Right atrium auricular region (tissue), 2 donors: ENCODE measurements at regions not wholly inside any gene's neighbourhood (a gene's known extent, or its start where the extent isn't known, plus 50 kb on each side); places are given as distances from the start of the nearest gene placed in this dataset.

Experiments used
- DNase-seq: peaks from one replicate; pipeline ENCODE4 v3.0.0-alpha.2; 2019; ENCODE audit warnings: low spot score
- H3K27ac ChIP-seq, 2 donors: fragments of 200-600 bp; sonication (generic); 1 replicate in 1 of 2; 2 replicates in 1 of 2; pipeline ENCODE4 v1.5.1; 2016 to 2019
- H3K27me3 ChIP-seq, 2 donors: fragments of 200-600 bp; sonication (generic); one replicate each; pipeline versions ENCODE4 v1.5.1 to v1.6.0; 2017 to 2019
- H3K36me3 ChIP-seq: fragments of 200-600 bp; sonication (generic); one replicate; pipeline ENCODE4 v1.5.1; 2016
- H3K4me1 ChIP-seq, 2 donors: fragments of 200-600 bp; sonication (generic); one replicate each; pipeline versions ENCODE4 v1.5.1 to v1.6.0; 2017 to 2019
- H3K4me3 ChIP-seq, 2 donors: fragments of 200-600 bp; sonication (generic); 1 replicate in 1 of 2; 2 replicates in 1 of 2; pipeline ENCODE4 v1.5.1; 2017 to 2019; ENCODE audit warnings: mild to moderate bottlenecking in 1 of 2, moderate library complexity in 1 of 2
- H3K9me3 ChIP-seq, 2 donors: fragments of 200-600 bp; sonication (generic); one replicate each; pipeline ENCODE4 v1.5.1; 2019
- TF ChIP-seq, protein P1 (sequence below), 2 donors: fragments of 200-600 bp; sonication (generic); IDR thresholded peaks; one replicate each; pipeline ENCODE4 v1.5.1; 2019; ENCODE audit warnings: antibody characterized with exemption in 2 of 2

- Histone ChIP-seq H3K4me3 (no peak overlapping the region), H3K9me3 (peaks cover 4 to 11% of the 10 kb centered on the region in 2 donors), H3K27ac (no peak overlapping the region), H3K27me3 (no peaks in the 10 kb centered on the region), H3K36me3 (no peaks in the 10 kb centered on the region), H3K4me1 (no peaks in the 10 kb centered on the region)
- DNase-seq = no peak
- TF ChIP-seq, protein P1, sequence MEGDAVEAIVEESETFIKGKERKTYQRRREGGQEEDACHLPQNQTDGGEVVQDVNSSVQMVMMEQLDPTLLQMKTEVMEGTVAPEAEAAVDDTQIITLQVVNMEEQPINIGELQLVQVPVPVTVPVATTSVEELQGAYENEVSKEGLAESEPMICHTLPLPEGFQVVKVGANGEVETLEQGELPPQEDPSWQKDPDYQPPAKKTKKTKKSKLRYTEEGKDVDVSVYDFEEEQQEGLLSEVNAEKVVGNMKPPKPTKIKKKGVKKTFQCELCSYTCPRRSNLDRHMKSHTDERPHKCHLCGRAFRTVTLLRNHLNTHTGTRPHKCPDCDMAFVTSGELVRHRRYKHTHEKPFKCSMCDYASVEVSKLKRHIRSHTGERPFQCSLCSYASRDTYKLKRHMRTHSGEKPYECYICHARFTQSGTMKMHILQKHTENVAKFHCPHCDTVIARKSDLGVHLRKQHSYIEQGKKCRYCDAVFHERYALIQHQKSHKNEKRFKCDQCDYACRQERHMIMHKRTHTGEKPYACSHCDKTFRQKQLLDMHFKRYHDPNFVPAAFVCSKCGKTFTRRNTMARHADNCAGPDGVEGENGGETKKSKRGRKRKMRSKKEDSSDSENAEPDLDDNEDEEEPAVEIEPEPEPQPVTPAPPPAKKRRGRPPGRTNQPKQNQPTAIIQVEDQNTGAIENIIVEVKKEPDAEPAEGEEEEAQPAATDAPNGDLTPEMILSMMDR (IDR thresholded peaks at IDR 0.05) = no peak
Measured at GRCh38 chr20:12617076-12617475, 391.7 kb upstream of the SPTLC3 start.

- no peak for DNase-seq
- H3K27ac ChIP-seq = no peak overlapping the region
- no peak overlapping the region for H3K4me3 ChIP-seq
- H3K4me1 ChIP-seq = no peaks in the 10 kb centered on the region
- no peaks in the 10 kb centered on the region for H3K27me3 ChIP-seq
- peaks cover 0 to 4% of the 10 kb centered on the region in 2 donors for H3K9me3 ChIP-seq
- TF ChIP-seq, protein P1 (IDR thresholded peaks at IDR 0.05) = no peak
- no peaks in the 10 kb centered on the region for H3K36me3 ChIP-seq
Measured at GRCh38 chr20:12623870-12624269, 384.9 kb upstream of the SPTLC3 start.

GRCh38 chr20:12627485-12627884, 381.3 kb upstream of the SPTLC3 start:
- no peak overlapping the region for H3K27ac ChIP-seq
- TF ChIP-seq, protein P1 (IDR thresholded peaks at IDR 0.05) = no peak
- peaks cover 0 to 4% of the 10 kb centered on the region in 2 donors for H3K9me3 ChIP-seq
- H3K4me3 ChIP-seq = no peak overlapping the region
- no peaks in the 10 kb centered on the region for H3K4me1 ChIP-seq
- no peak for DNase-seq
- no peaks in the 10 kb centered on the region for H3K36me3 ChIP-seq
- no peaks in the 10 kb centered on the region for H3K27me3 ChIP-seq

GRCh38 chr20:12638633-12639312, 370.0 kb upstream of the SPTLC3 start:
- H3K36me3 ChIP-seq = no peaks in the 10 kb centered on the region
- H3K27ac ChIP-seq = no peak overlapping the region
- H3K27me3 ChIP-seq = no peaks in the 10 kb centered on the region
- no peak overlapping the region for H3K4me3 ChIP-seq
- H3K4me1 ChIP-seq = no peaks in the 10 kb centered on the region
- no peak for DNase-seq
- no peaks in the 10 kb centered on the region for H3K9me3 ChIP-seq
- TF ChIP-seq, protein P1 (IDR thresholded peaks at IDR 0.05) = no peak

- DNase-seq = no peak
- no peaks in the 10 kb centered on the region for H3K27me3 ChIP-seq
- H3K4me1 ChIP-seq = no peaks in the 10 kb centered on the region
- no peaks in the 10 kb centered on the region for H3K36me3 ChIP-seq
- no peak overlapping the region for H3K4me3 ChIP-seq
- H3K27ac ChIP-seq = no peak overlapping the region
- no peaks in the 10 kb centered on the region for H3K9me3 ChIP-seq
- TF ChIP-seq, protein P1 (IDR thresholded peaks at IDR 0.05) = no peak
Measured at GRCh38 chr20:12640251-12640650, 368.5 kb upstream of the SPTLC3 start.

- Histone ChIP-seq H3K4me3 (no peak overlapping the region), H3K9me3 (no peaks in the 10 kb centered on the region), H3K36me3 (no peaks in the 10 kb centered on the region), H3K4me1 (no peaks in the 10 kb centered on the region), H3K27me3 (no peaks in the 10 kb centered on the region), H3K27ac (no peak overlapping the region)
- DNase-seq = no peak
- TF ChIP-seq, protein P1 (IDR thresholded peaks at IDR 0.05) = no peak
Measured at GRCh38 chr20:12641619-12642018, 367.2 kb upstream of the SPTLC3 start.
